Liver (tissue), 8 donors: ENCODE measurements at regions not wholly inside any gene's neighbourhood (a gene's known extent, or its start where the extent isn't known, plus 50 kb on each side); places are given as distances from the start of the nearest gene placed in this dataset.

ENCODE experiments used
- DNase-seq: peaks from one replicate; pipeline ENCODE4 v3.0.0-alpha.2; 2017; ENCODE audit warnings: low spot score
- H3K27ac ChIP-seq, 2 donors: one replicate each; pipeline ENCODE4 v1.7.0; 2013; ENCODE audit warnings: inconsistent platforms in 2 of 2, low read length in 2 of 2, control low read depth in 1 of 2, low read depth in 1 of 2, mild to moderate bottlenecking in 1 of 2
- H3K27me3 ChIP-seq, 4 donors: one replicate each; pipeline versions ENCODE4 v1.6.1 to v1.7.0; 2013; ENCODE audit warnings: low read length in 3 of 4, inconsistent platforms in 1 of 4, mild to moderate bottlenecking in 1 of 4, moderate library complexity in 1 of 4; ENCODE audit not compliant: control insufficient read depth in 4 of 4, insufficient read depth in 4 of 4
- H3K36me3 ChIP-seq, 4 donors: one replicate each; pipeline versions ENCODE4 v1.6.1 to v1.7.0; 2013; ENCODE audit warnings: low read length in 3 of 4, mild to moderate bottlenecking in 3 of 4, low read depth in 1 of 4, moderate library complexity in 1 of 4; ENCODE audit not compliant: control insufficient read depth in 4 of 4, insufficient read depth in 3 of 4
- H3K4me1 ChIP-seq, 4 donors: one replicate each; pipeline versions ENCODE4 v1.6.1 to v1.7.0; 2013; ENCODE audit warnings: low read length in 3 of 4, mild to moderate bottlenecking in 3 of 4, moderate library complexity in 1 of 4; ENCODE audit not compliant: control insufficient read depth in 4 of 4, insufficient read depth in 4 of 4
- H3K4me3 ChIP-seq, 3 donors: one replicate each; pipeline versions ENCODE4 v1.6.1 to v1.7.0; 2013; ENCODE audit warnings: low read length in 3 of 3, control low read depth in 1 of 3, low read depth in 1 of 3, mild to moderate bottlenecking in 1 of 3
- H3K9ac ChIP-seq, 2 donors: one replicate each; pipeline ENCODE4 v1.7.0; 2013; ENCODE audit warnings: low read length in 2 of 2, mild to moderate bottlenecking in 2 of 2, moderate library complexity in 2 of 2, control low read depth in 1 of 2, low read depth in 1 of 2
- H3K9me3 ChIP-seq, 4 donors: one replicate each; pipeline versions ENCODE4 v1.6.1 to v1.7.0; 2013; ENCODE audit warnings: low read length in 3 of 4; ENCODE audit not compliant: control insufficient read depth in 4 of 4
- ATF3 ChIP-seq: IDR thresholded peaks from 2 replicates; pipeline ENCODE4 v1.6.1; 2016; ENCODE audit warnings: antibody characterized with exemption
- CTCF ChIP-seq: fragments of 150-350 bp; IDR thresholded peaks from 2 replicates; pipeline ENCODE4 v1.5.1; 2017; ENCODE audit warnings: improper control_type of control experiment, low read depth, low read length; ENCODE audit not compliant: missing input control
- EGR1 ChIP-seq, 2 donors: IDR thresholded peaks; 2 replicates each; pipeline ENCODE4 v1.6.1; 2016 to 2018; ENCODE audit warnings: antibody characterized with exemption in 2 of 2, low read depth in 2 of 2
- FOXA1 ChIP-seq: IDR thresholded peaks from 2 replicates; pipeline ENCODE4 v1.6.1; 2016; ENCODE audit warnings: antibody characterized with exemption
- FOXA2 ChIP-seq: IDR thresholded peaks from 2 replicates; pipeline ENCODE4 v1.6.1; 2016; ENCODE audit warnings: antibody characterized with exemption
- GABPA ChIP-seq, 2 donors: IDR thresholded peaks in 1 of 2; conservative IDR thresholded peaks in 1 of 2; 2 replicates each; pipeline ENCODE4 v1.6.1; 2016; ENCODE audit warnings: antibody characterized with exemption in 2 of 2, mild to moderate bottlenecking in 1 of 2, moderate library complexity in 1 of 2
- HNF4G ChIP-seq: IDR thresholded peaks from 2 replicates; pipeline ENCODE4 v1.6.1; 2016; ENCODE audit warnings: antibody characterized with exemption
- JUND ChIP-seq, 2 donors: IDR thresholded peaks; 2 replicates each; pipeline ENCODE4 v1.6.1; 2016; ENCODE audit warnings: antibody characterized with exemption in 2 of 2
- MAX ChIP-seq: IDR thresholded peaks from 2 replicates; pipeline ENCODE4 v1.6.1; 2016; ENCODE audit warnings: antibody characterized with exemption
- NR2F2 ChIP-seq: IDR thresholded peaks from 2 replicates; pipeline ENCODE4 v1.6.1; 2016; ENCODE audit warnings: antibody characterized with exemption
- RAD21 ChIP-seq, 2 donors: IDR thresholded peaks; 2 replicates each; pipeline ENCODE4 v1.6.1; 2016; ENCODE audit warnings: antibody characterized with exemption in 2 of 2, mild to moderate bottlenecking in 2 of 2
- REST ChIP-seq: IDR thresholded peaks from 2 replicates; pipeline ENCODE4 v1.6.1; 2016; ENCODE audit warnings: antibody characterized with exemption, mild to moderate bottlenecking
- RXRA ChIP-seq, 2 donors: IDR thresholded peaks; 2 replicates each; pipeline ENCODE4 v1.6.1; 2017 to 2018; ENCODE audit warnings: antibody characterized with exemption in 2 of 2, mild to moderate bottlenecking in 1 of 2
- ZBTB33 ChIP-seq: IDR thresholded peaks from 2 replicates; pipeline ENCODE4 v1.6.1; 2016; ENCODE audit warnings: antibody characterized with exemption
- WGBS: extraction: QIAGEN DNeasy Blood & Tissue Kit; methylation state at CpG from one replicate; pipeline ENCODE4 v1.1.7; 2013; 5-methylcytosine and 5-hydroxymethylcytosine counted together
- donor health status: healthy.
- donor health status: healthy.
- donor health status: healthy.
- donor health status: healthy.
- donor health status: healthy.

GRCh38 chr4:32032136-32032672 is 1312.0 kb downstream of the PCDH7 start:
- 82% methylated on average over 5 of the region's 5 CpGs for WGBS
- Histone ChIP-seq H3K4me3 (no peak overlapping the region), H3K36me3 (no peaks in the 10 kb centered on the region)

GRCh38 chr4:32037399-32037798 is 1317.2 kb downstream of the PCDH7 start:
- no peaks in the 10 kb centered on the region for H3K9me3 ChIP-seq
- TF ChIP-seq NR2F2: no peak
- no peak overlapping the region for H3K9ac ChIP-seq
- WGBS: 68% methylated on average over 1 of the region's 1 CpG
- no peak overlapping the region for H3K27ac ChIP-seq
- H3K4me1 ChIP-seq: no peaks in the 10 kb centered on the region
- H3K36me3 ChIP-seq: no peaks in the 10 kb centered on the region
- DNase-seq: no peak
- no peaks in the 10 kb centered on the region for H3K27me3 ChIP-seq
- H3K4me3 ChIP-seq: no peak overlapping the region

More at GRCh38 chr4:32032136-32032672, 1312.0 kb downstream of the PCDH7 start:
- Histone ChIP-seq H3K9me3 (no peaks in the 10 kb centered on the region), H3K4me1 (no peaks in the 10 kb centered on the region), H3K27ac (no peak overlapping the region), H3K27me3 (no peaks in the 10 kb centered on the region), H3K9ac (no peak overlapping the region)
- no peak for TF ChIP-seq RAD21 (IDR thresholded peaks at IDR 0.05)
- TF ChIP-seq CTCF: no peak
- TF ChIP-seq NR2F2: no peak
- no peak for TF ChIP-seq ATF3
- no peak for TF ChIP-seq FOXA2
- DNase-seq: no peak

GRCh38 chr4:32042486-32043247 is 1322.5 kb downstream of the PCDH7 start:
- 46% methylated on average over 2 of the region's 2 CpGs for WGBS
- TF ChIP-seq RXRA (IDR thresholded peaks at IDR 0.05) (no peak), FOXA1 (no peak), HNF4G (no peak), JUND (IDR thresholded peaks at IDR 0.05) (no peak), REST (no peak), MAX (no peak), GABPA (IDR thresholded peaks at IDR 0.05 in 1 of 2, conservative IDR thresholded peaks at IDR 0.05 in 1 of 2) (no peak), EGR1 (IDR thresholded peaks at IDR 0.05; ENCODE audit: low read depth in 2 of 2) (no peak), ZBTB33 (no peak), ATF3 (no peak)
- no peak overlapping the region for H3K27ac ChIP-seq
- H3K9ac ChIP-seq: no peak overlapping the region
- no peak overlapping the region for H3K4me3 ChIP-seq
- no peaks in the 10 kb centered on the region for H3K9me3 ChIP-seq
- H3K4me1 ChIP-seq: no peaks in the 10 kb centered on the region
- no peak for DNase-seq
- no peaks in the 10 kb centered on the region for H3K36me3 ChIP-seq
- H3K27me3 ChIP-seq: no peaks in the 10 kb centered on the region
